NCI-H146 treated with DMSO at 0.1 percent for 48 hours (cell line): ENCODE measurements at regions not wholly inside any gene's neighbourhood (a gene's known extent, or its start where the extent isn't known, plus 50 kb on each side); places are given as distances from the start of the nearest gene placed in this dataset.

ENCODE experiments used
- DNase-seq: peaks from one replicate; lab custom pipeline; 2025; ENCODE audit not compliant: unreplicated experiment; lab: John Stamatoyannopoulos, UW

- DNase-seq = no peak
Observed at GRCh38 chr15:31732726-31733125, 297.6 kb upstream of the CHRNA7 start.

GRCh38 chr15:31733424-31733823 lies 296.9 kb upstream of the CHRNA7 start:
- DNase-seq = no peak

GRCh38 chr15:31740203-31740602 lies 290.1 kb upstream of the CHRNA7 start:
- DNase-seq = no peak

DNA sequence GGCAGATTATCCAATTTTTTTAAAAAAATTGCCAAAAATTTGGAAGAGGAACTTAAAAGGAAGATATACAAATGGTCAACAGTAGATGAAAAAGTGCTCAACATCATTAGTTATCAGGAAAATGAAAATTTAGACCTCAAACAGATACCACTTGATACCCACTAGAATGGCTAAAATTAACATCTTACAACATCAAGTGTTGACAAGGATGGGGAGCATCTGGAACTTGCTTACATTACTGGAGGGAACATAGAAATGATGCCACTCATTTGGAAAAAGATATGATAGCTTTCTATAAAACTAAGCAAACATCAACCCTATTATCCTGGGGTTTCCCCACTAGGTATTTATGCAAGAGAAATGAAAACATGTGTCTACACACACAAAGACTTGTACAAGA lies 284.5 kb upstream of the CHRNA7 start:
- DNase-seq = no peak

- DNase-seq = no peak
Observed at GRCh38 chr15:31752065-31752762, 278.1 kb upstream of the CHRNA7 start.

GRCh38 chr15:31752905-31753304 lies 277.4 kb upstream of the CHRNA7 start:
- no peak for DNase-seq

GRCh38 chr15:31758126-31758525 lies 272.2 kb upstream of the CHRNA7 start:
- no peak for DNase-seq

DNA sequence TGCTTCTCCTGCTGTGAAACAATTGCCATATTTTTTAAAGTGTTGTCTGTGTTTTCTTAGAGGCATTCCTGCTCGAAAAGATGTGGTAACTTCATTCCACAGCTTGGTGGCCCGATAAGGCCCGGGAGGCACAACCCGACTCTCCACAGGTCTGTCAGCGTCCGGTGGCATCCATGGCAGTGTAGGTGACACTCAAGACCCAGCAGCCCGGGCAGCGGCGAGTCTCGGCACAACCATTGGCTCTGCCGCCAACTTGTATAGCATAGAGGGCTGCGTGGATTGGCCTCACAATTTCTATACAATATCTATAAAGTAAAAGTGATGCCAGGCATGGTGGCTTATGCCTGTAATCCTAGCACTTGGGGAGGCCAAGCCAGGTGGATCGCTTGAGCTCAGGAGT lies 262.3 kb upstream of the CHRNA7 start:
- DNase-seq = no peak

- no peak for DNase-seq
Observed at GRCh38 chr15:31774045-31774444, 256.3 kb upstream of the CHRNA7 start.

GRCh38 chr15:31776039-31776438 lies 254.3 kb upstream of the CHRNA7 start:
- DNase-seq = no peak

DNA sequence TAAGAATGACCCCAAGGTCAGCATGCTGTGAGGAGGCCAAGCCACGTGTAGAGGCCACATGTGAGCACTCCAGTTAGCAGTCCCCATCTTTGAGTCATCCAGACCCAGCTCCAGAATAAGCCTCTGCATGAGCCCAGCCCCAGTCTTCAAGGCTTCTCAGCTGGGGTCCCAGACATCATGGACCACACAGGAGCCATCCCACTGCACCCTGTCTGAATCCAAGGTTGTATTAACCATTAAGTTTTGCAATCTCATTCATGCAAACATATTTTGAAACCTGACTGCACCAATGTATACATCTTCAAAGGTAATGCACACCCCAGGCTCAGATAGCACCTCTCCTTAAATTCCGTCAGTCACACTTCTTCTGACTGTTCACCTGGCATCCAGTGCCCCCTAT lies 249.1 kb upstream of the CHRNA7 start:
- no peak for DNase-seq

- DNase-seq = no peak
Observed at GRCh38 chr15:31782016-31782783, 248.1 kb upstream of the CHRNA7 start.

DNA sequence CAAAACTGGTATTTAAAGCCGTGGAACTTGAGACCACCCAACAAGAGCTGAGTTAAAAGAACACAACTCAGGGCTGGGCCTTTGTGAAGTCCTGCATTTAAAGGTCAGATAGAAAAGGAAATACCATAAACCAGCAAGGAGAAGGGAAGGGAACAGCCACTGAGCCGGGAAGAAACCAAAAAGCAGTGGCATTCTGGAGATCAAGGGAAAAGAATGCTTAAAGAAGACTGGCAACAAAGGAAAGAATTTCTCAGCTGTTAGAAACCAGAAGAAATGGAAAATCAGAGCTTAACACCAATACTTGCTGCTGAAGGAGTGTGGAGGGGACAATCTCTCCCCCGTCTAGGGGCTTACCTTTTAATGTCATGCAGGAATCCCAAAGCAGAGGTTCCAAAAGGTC lies 247.4 kb upstream of the CHRNA7 start:
- DNase-seq = no peak

GRCh38 chr15:31786360-31786759 lies 244.0 kb upstream of the CHRNA7 start:
- no peak for DNase-seq

DNA sequence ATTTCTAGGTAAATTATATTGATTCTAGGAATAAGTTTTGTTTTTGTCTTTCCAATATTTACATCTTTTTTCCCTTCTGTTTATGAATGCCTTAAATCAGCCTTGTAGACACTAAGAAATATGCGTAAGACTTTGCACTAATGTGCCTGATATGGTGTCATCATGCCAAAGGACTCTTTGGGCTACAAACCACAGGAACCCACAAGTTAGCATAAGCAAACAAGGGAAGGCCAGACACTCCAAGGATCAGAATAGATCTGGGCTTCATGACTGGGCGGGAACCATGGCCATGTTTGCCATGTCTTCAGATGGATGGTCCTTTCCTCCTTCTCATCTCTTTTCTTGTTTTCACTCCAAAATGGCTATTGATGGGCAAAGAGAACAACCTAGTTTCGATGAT lies 242.2 kb upstream of the CHRNA7 start:
- no peak for DNase-seq

DNA sequence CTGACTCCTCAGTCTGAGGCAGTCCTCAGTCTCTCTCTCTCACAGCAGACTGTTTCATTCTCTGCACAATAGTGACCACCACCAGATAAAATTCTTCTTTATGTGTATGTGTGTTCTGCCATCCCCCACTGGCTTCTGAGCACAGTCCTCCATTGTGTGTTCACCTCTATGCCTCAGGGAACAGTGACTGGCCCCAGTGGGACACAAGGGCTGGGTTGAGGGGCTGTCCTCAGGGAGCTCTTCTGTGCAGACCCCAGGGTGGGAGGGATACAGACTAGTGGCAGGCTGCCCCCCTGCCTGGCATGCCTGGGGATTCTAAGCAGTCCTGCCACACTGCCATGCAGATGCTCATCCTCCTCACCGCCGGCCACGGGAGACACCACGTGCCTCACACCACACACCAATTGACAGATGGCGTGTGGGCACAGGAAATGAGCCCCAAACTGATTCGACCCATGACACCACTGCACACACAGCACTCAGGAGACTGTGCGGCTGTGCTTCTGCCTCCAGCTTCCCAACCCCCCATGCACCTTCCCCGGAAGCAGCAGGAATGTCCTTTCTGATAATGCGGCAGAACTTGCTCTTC lies 237.6 kb upstream of the CHRNA7 start:
- DNase-seq = no peak

DNA sequence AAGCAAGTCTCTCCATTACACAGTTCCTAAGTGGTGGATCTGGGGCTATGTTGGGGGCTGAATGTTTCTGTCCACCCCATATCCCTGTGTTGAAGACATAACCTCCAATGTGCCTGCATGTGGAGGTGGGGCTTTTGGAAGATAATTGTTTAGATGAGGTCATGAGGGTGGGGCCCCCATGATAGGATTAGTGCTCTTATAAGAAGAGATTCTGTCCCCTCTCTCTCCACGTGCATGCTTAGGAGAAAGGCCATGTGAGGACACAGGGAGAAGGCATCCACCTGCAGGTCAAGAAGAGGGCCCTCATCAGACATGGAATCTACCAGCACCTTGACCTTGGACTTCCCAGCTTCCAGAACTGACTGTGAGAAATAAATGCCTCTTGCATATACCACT lies 231.0 kb upstream of the CHRNA7 start:
- DNase-seq = no peak

GRCh38 chr15:31799715-31800321 lies 230.5 kb upstream of the CHRNA7 start:
- DNase-seq = no peak

- no peak for DNase-seq
Observed at GRCh38 chr15:31801152-31801551, 229.2 kb upstream of the CHRNA7 start.

- DNase-seq = no peak
Observed at GRCh38 chr15:31802761-31803160, 227.6 kb upstream of the CHRNA7 start.

GRCh38 chr15:31803388-31803884 lies 226.9 kb upstream of the CHRNA7 start:
- no peak for DNase-seq
